Panc1 (cell line): ENCODE measurements at regions not wholly inside any gene's neighbourhood (a gene's known extent, or its start where the extent isn't known, plus 50 kb on each side); places are given as distances from the start of the nearest gene placed in this dataset.

Experiments used
- ATAC-seq: fragments of 200-7000 bp; cut with Tn5 transposase; 2 replicates; pipeline ENCODE4 v1.9.1; 2020; ENCODE audit warnings: mild to moderate bottlenecking, moderate library complexity
- BruUV-seq: library from RNA; stranded (reverse); fragments of 400-500 nt; replicated peaks from 2 replicates; lab custom pipeline; 2021; lab: Mats Ljungman, UMichigan
- CTCF ChIA-PET: fragments of 300-600 bp; sonication (Branson Sonifier 250); formaldehyde crosslinking; loops from one replicate; lab custom pipeline; 2022; ENCODE audit warnings: antibody characterized with exemption; lab: Charles Lee
- POLR2A ChIA-PET: fragments of 300-600 bp; sonication (Branson Sonifier 250); formaldehyde crosslinking; loops from one replicate; lab custom pipeline; 2022; ENCODE audit warnings: antibody characterized with exemption; lab: Charles Lee
- DNase-seq: peaks from one replicate; pipeline ENCODE4 v3.0.0-alpha.2; 2010; ENCODE audit warnings: low read depth, low spot score
- H3K27ac ChIP-seq: 2 replicates; pipeline ENCODE4 v1.5.1; 2011; ENCODE audit warnings: mild to moderate bottlenecking, low read length, inconsistent platforms
- H3K27me3 ChIP-seq: fragments of 200-500 bp; sonication (Bioruptor generic); 2 replicates; pipeline ENCODE4 v1.6.0; 2014; ENCODE audit warnings: low read length, inconsistent platforms; ENCODE audit not compliant: control insufficient read depth, insufficient read depth
- H3K36me3 ChIP-seq: fragments of 200-500 bp; sonication (Bioruptor generic); 2 replicates; pipeline ENCODE4 v1.5.1; 2014; ENCODE audit warnings: inconsistent platforms, mild to moderate bottlenecking, low read length, moderate library complexity; ENCODE audit not compliant: control insufficient read depth, insufficient read depth
- H3K4me1 ChIP-seq: 2 replicates; pipeline ENCODE4 v1.5.1; 2011; ENCODE audit warnings: inconsistent platforms, mild to moderate bottlenecking, low read length, moderate library complexity; ENCODE audit not compliant: control insufficient read depth, insufficient read depth
- H3K4me3 ChIP-seq, 2 experiments: 2 replicates each; pipeline ENCODE4 v1.5.1; 2011 to 2012; ENCODE audit warnings: low read depth in 2 of 2, low read length in 2 of 2, mild to moderate bottlenecking in 2 of 2, inconsistent platforms in 1 of 2, moderate library complexity in 1 of 2
- H3K9me3 ChIP-seq: fragments of 200-500 bp; sonication (Bioruptor generic); 2 replicates; pipeline ENCODE4 v1.5.1; 2014; ENCODE audit warnings: low read depth, mild to moderate bottlenecking, inconsistent platforms, low read length, moderate library complexity; ENCODE audit not compliant: control insufficient read depth, insufficient read depth
- POLR2AphosphoS5 ChIP-seq: IDR thresholded peaks from 2 replicates; pipeline ENCODE4 v1.6.1; 2012; ENCODE audit warnings: mild to moderate bottlenecking, low read depth, low read length, moderate library complexity
- SIN3A ChIP-seq: IDR thresholded peaks from 2 replicates; pipeline ENCODE4 v1.6.1; 2012; ENCODE audit warnings: low read depth, mild to moderate bottlenecking, low read length, moderate library complexity, borderline replicate concordance; ENCODE audit not compliant: insufficient read depth
- TCF7L2 ChIP-seq: IDR thresholded peaks from 2 replicates; pipeline ENCODE4 v1.6.1; 2011; ENCODE audit warnings: mild to moderate bottlenecking, low read depth, low read length, inconsistent platforms
- in situ Hi-C: cut with HindIII; loops from 2 replicates; pipeline ENCODE4 v1.10.0; 2016; ENCODE audit warnings: low sequenced_read_pairs, low pct_unique_long_range_greater_than_20kb
- intact Hi-C: fragments of 100-400 bp; cut with micrococcal nuclease; formaldehyde crosslinking; loops from one replicate; pipeline ENCODE4 v1.10.0; 2022; ENCODE audit not compliant: unreplicated experiment
- TF ChIP-seq, protein P1 (sequence below): fragments of 450-650 bp; IDR thresholded peaks from 2 replicates; pipeline ENCODE4 v1.5.1; 2017; ENCODE audit warnings: mild to moderate bottlenecking
- TF ChIP-seq, protein P2 (sequence below), 2 experiments: IDR thresholded peaks; 2 replicates each; pipeline ENCODE4 v1.6.1; 2011 to 2012; ENCODE audit warnings: low read depth in 2 of 2, control low read depth in 1 of 2, low read length in 1 of 2, mild to moderate bottlenecking in 1 of 2, moderate library complexity in 1 of 2; ENCODE audit not compliant: insufficient read depth in 1 of 2

GRCh38 chr18:41538751-41539150 is 416.3 kb upstream of the PIK3C3 start:
- H3K27ac ChIP-seq = no peak overlapping the region
- TF ChIP-seq, protein P1, sequence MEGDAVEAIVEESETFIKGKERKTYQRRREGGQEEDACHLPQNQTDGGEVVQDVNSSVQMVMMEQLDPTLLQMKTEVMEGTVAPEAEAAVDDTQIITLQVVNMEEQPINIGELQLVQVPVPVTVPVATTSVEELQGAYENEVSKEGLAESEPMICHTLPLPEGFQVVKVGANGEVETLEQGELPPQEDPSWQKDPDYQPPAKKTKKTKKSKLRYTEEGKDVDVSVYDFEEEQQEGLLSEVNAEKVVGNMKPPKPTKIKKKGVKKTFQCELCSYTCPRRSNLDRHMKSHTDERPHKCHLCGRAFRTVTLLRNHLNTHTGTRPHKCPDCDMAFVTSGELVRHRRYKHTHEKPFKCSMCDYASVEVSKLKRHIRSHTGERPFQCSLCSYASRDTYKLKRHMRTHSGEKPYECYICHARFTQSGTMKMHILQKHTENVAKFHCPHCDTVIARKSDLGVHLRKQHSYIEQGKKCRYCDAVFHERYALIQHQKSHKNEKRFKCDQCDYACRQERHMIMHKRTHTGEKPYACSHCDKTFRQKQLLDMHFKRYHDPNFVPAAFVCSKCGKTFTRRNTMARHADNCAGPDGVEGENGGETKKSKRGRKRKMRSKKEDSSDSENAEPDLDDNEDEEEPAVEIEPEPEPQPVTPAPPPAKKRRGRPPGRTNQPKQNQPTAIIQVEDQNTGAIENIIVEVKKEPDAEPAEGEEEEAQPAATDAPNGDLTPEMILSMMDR = no peak
- TF ChIP-seq, protein P2, sequence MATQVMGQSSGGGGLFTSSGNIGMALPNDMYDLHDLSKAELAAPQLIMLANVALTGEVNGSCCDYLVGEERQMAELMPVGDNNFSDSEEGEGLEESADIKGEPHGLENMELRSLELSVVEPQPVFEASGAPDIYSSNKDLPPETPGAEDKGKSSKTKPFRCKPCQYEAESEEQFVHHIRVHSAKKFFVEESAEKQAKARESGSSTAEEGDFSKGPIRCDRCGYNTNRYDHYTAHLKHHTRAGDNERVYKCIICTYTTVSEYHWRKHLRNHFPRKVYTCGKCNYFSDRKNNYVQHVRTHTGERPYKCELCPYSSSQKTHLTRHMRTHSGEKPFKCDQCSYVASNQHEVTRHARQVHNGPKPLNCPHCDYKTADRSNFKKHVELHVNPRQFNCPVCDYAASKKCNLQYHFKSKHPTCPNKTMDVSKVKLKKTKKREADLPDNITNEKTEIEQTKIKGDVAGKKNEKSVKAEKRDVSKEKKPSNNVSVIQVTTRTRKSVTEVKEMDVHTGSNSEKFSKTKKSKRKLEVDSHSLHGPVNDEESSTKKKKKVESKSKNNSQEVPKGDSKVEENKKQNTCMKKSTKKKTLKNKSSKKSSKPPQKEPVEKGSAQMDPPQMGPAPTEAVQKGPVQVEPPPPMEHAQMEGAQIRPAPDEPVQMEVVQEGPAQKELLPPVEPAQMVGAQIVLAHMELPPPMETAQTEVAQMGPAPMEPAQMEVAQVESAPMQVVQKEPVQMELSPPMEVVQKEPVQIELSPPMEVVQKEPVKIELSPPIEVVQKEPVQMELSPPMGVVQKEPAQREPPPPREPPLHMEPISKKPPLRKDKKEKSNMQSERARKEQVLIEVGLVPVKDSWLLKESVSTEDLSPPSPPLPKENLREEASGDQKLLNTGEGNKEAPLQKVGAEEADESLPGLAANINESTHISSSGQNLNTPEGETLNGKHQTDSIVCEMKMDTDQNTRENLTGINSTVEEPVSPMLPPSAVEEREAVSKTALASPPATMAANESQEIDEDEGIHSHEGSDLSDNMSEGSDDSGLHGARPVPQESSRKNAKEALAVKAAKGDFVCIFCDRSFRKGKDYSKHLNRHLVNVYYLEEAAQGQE (IDR thresholded peaks at IDR 0.05; ENCODE audit: insufficient read depth in 1 of 2, low read depth in 2 of 2, low read length in 1 of 2) = no peak
- TF ChIP-seq SIN3A = no peak
- TF ChIP-seq TCF7L2 = no peak
- no peak for TF ChIP-seq POLR2AphosphoS5
- H3K36me3 ChIP-seq = no peaks in the 10 kb centered on the region
- intact Hi-C loops = no loop called here
- no peaks in the 10 kb centered on the region for H3K27me3 ChIP-seq
- H3K4me1 ChIP-seq = no peaks in the 10 kb centered on the region
- in situ Hi-C loops = no loop called here
- DNase-seq (no peak), ATAC-seq (no peak)
- H3K9me3 ChIP-seq = no peaks in the 10 kb centered on the region
- ChIA-PET POLR2A (no interaction called here), CTCF (no interaction called here)
- no TSS peak for BruUV-seq
- no peak overlapping the region for H3K4me3 ChIP-seq

GRCh38 chr18:41537666-41538065 is 417.4 kb upstream of the PIK3C3 start:
- Histone ChIP-seq H3K9me3 (no peaks in the 10 kb centered on the region), H3K4me1 (no peaks in the 10 kb centered on the region), H3K4me3 (no peak overlapping the region), H3K27ac (no peak overlapping the region), H3K27me3 (no peaks in the 10 kb centered on the region), H3K36me3 (no peaks in the 10 kb centered on the region)
- TF ChIP-seq, protein P1 = no peak
- no TSS peak for BruUV-seq
- intact Hi-C loops = no loop called here
- POLR2A ChIA-PET = no interaction called here
- CTCF ChIA-PET = no interaction called here
- in situ Hi-C loops = no loop called here
- ATAC-seq (no peak), DNase-seq (no peak)
